DMS153 treated with DMSO at 0.1 percent for 48 hours (cell line): ENCODE measurements at regions not wholly inside any gene's neighbourhood (a gene's known extent, or its start where the extent isn't known, plus 50 kb on each side); places are given as distances from the start of the nearest gene placed in this dataset.

Source experiments
- DNase-seq: peaks from one replicate; lab custom pipeline; 2025; ENCODE audit not compliant: unreplicated experiment; lab: John Stamatoyannopoulos, UW

GRCh38 chr5:143870362-143870761, 58.4 kb downstream of the HMHB1 start:
- DNase-seq, result no peak

GRCh38 chr5:143870871-143871632, 59.1 kb downstream of the HMHB1 start:
- no peak for DNase-seq

- DNase-seq, result no peak
Observed at GRCh38 chr5:143871672-143872071, 59.7 kb downstream of the HMHB1 start.

- DNase-seq, result no peak
Observed at GRCh38 chr5:143874312-143874711, 62.4 kb downstream of the HMHB1 start.

- no peak for DNase-seq
Observed at GRCh38 chr5:143877196-143877595, 65.2 kb downstream of the HMHB1 start.

GRCh38 chr5:143878430-143878829, 66.5 kb downstream of the HMHB1 start:
- no peak for DNase-seq

GRCh38 chr5:143879646-143880045, 67.7 kb downstream of the HMHB1 start:
- no peak for DNase-seq

- DNase-seq, result no peak
Observed at GRCh38 chr5:143880178-143880577, 68.2 kb downstream of the HMHB1 start.

- DNase-seq, result no peak
Observed at GRCh38 chr5:143882520-143882919, 70.6 kb downstream of the HMHB1 start.

GRCh38 chr5:143886096-143886495, 74.1 kb downstream of the HMHB1 start:
- DNase-seq, result no peak

- DNase-seq, result peak; percentile 23
Observed at GRCh38 chr5:143886651-143887638, 75.0 kb downstream of the HMHB1 start.

- DNase-seq, result no peak
Observed at GRCh38 chr5:143887903-143888665, 76.1 kb downstream of the HMHB1 start.

- no peak for DNase-seq
Observed at GRCh38 chr5:143888912-143889311, 77.0 kb downstream of the HMHB1 start.

- DNase-seq, result no peak
Observed at GRCh38 chr5:143889986-143890385, 78.0 kb downstream of the HMHB1 start.

- DNase-seq, result no peak
Observed at GRCh38 chr5:143890487-143890886, 78.5 kb downstream of the HMHB1 start.

GRCh38 chr5:143892271-143892670, 80.3 kb downstream of the HMHB1 start:
- no peak for DNase-seq

GRCh38 chr5:143892908-143893307, 80.9 kb downstream of the HMHB1 start:
- DNase-seq, result no peak

- DNase-seq, result no peak
Observed at GRCh38 chr5:143893638-143894037, 81.7 kb downstream of the HMHB1 start.

GRCh38 chr5:143896516-143896915, 84.6 kb downstream of the HMHB1 start:
- DNase-seq, result no peak

- no peak for DNase-seq
Observed at GRCh38 chr5:143896966-143897365, 85.0 kb downstream of the HMHB1 start.

- DNase-seq, result no peak
Observed at GRCh38 chr5:143898381-143898780, 86.4 kb downstream of the HMHB1 start.
